ENCODE measurements at regions not wholly inside any gene's neighbourhood (a gene's known extent, or its start where the extent isn't known, plus 50 kb on each side); places are given as distances from the start of the nearest gene placed in this dataset.
A peak's percentile ranks its signal among the peaks of the same experiment; 100 is the strongest.

GRCh38 chr17:13297183-13297582, 279.4 kb upstream of the ELAC2 start:
- DNase-seq, result peak; percentile 56

- DNase-seq, result no peak
Observed at GRCh38 chr17:13293421-13293820, 275.6 kb upstream of the ELAC2 start.

GRCh38 chr17:13292291-13292690, 274.5 kb upstream of the ELAC2 start:
- DNase-seq, result no peak

- DNase-seq, result no peak
Observed at GRCh38 chr17:13288248-13288647, 270.4 kb upstream of the ELAC2 start.

- DNase-seq, result no peak
Observed at GRCh38 chr17:13287226-13287625, 269.4 kb upstream of the ELAC2 start.

GRCh38 chr17:13283606-13284005, 265.8 kb upstream of the ELAC2 start:
- DNase-seq, result no peak

GRCh38 chr17:13281626-13282025, 263.8 kb upstream of the ELAC2 start:
- no peak for DNase-seq

- DNase-seq, result no peak
Observed at GRCh38 chr17:13273806-13274205, 256.0 kb upstream of the ELAC2 start.

- DNase-seq, result no peak
Observed at GRCh38 chr17:13272296-13272695, 254.5 kb upstream of the ELAC2 start.

GRCh38 chr17:13268791-13269595, 251.2 kb upstream of the ELAC2 start:
- DNase-seq, result no peak

GRCh38 chr17:13266606-13267005, 248.8 kb upstream of the ELAC2 start:
- DNase-seq, result no peak

GRCh38 chr17:13265311-13265710, 247.5 kb upstream of the ELAC2 start:
- DNase-seq, result no peak

GRCh38 chr17:13263746-13264145, 245.9 kb upstream of the ELAC2 start:
- no peak for DNase-seq

- peak; percentile 64 for DNase-seq
Observed at GRCh38 chr17:13256545-13256944, 238.7 kb upstream of the ELAC2 start.

GRCh38 chr17:13253733-13254410, 236.0 kb upstream of the ELAC2 start:
- DNase-seq, result no peak

- DNase-seq, result no peak
Observed at GRCh38 chr17:13244513-13244912, 226.7 kb upstream of the ELAC2 start.

- no peak for DNase-seq
Observed at GRCh38 chr17:13243585-13243984, 225.8 kb upstream of the ELAC2 start.

GRCh38 chr17:13240851-13241250, 223.0 kb upstream of the ELAC2 start:
- no peak for DNase-seq

GRCh38 chr17:13230350-13231264, 212.8 kb upstream of the ELAC2 start:
- no peak for DNase-seq

- no peak for DNase-seq
Observed at GRCh38 chr17:13228225-13228624, 210.4 kb upstream of the ELAC2 start.

GRCh38 chr17:13222975-13223374, 205.1 kb upstream of the ELAC2 start:
- DNase-seq, result peak; percentile 34

- peak; percentile 30 for DNase-seq
Observed at GRCh38 chr17:13212860-13213259, 195.0 kb upstream of the ELAC2 start.

GRCh38 chr17:13209081-13209480, 191.3 kb upstream of the ELAC2 start:
- DNase-seq, result no peak
